Panc1 (cell line): ENCODE measurements at regions not wholly inside any gene's neighbourhood (a gene's known extent, or its start where the extent isn't known, plus 50 kb on each side); places are given as distances from the start of the nearest gene placed in this dataset.

Source experiments
- POLR2AphosphoS5 ChIP-seq: IDR thresholded peaks from 2 replicates; pipeline ENCODE4 v1.6.1; 2012; ENCODE audit warnings: mild to moderate bottlenecking, low read depth, low read length, moderate library complexity
- TF ChIP-seq, protein P1 (sequence below): fragments of 450-650 bp; IDR thresholded peaks from 2 replicates; pipeline ENCODE4 v1.5.1; 2017; ENCODE audit warnings: mild to moderate bottlenecking

DNA sequence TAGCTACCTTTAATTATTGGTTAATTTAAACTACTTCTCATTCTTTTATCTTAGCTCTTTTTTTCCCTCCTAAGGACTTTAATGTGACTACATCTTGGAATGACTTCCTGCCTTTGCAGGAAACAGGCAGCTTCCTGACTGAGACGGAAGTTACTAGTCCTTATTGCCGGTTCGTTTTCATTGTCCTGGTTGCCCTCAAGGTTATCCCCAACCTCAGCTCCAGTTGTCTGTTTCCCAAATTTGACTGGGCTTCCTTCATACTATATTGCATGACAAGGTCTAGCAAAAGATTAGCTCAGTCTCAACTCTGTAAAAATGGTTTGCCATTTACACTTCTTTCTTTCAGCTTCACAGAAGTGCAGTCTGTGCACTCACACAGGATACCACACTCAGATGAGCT lies 109.9 kb upstream of the DDX53 start:
- TF ChIP-seq, protein P1, sequence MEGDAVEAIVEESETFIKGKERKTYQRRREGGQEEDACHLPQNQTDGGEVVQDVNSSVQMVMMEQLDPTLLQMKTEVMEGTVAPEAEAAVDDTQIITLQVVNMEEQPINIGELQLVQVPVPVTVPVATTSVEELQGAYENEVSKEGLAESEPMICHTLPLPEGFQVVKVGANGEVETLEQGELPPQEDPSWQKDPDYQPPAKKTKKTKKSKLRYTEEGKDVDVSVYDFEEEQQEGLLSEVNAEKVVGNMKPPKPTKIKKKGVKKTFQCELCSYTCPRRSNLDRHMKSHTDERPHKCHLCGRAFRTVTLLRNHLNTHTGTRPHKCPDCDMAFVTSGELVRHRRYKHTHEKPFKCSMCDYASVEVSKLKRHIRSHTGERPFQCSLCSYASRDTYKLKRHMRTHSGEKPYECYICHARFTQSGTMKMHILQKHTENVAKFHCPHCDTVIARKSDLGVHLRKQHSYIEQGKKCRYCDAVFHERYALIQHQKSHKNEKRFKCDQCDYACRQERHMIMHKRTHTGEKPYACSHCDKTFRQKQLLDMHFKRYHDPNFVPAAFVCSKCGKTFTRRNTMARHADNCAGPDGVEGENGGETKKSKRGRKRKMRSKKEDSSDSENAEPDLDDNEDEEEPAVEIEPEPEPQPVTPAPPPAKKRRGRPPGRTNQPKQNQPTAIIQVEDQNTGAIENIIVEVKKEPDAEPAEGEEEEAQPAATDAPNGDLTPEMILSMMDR, result no peak
- no peak for TF ChIP-seq POLR2AphosphoS5
